H1 (cell line): ENCODE measurements at regions not wholly inside any gene's neighbourhood (a gene's known extent, or its start where the extent isn't known, plus 50 kb on each side); places are given as distances from the start of the nearest gene placed in this dataset.
A peak's percentile ranks its signal among the peaks of the same experiment; 100 is the strongest.

Source experiments
- CTCF ChIA-PET: fragments of 300-600 bp; sonication (Branson Sonifier 250); formaldehyde crosslinking; loops from one replicate; lab custom pipeline; 2021; ENCODE audit not compliant: partially characterized antibody; lab: Charles Lee
- POLR2A ChIA-PET: fragments of 300-600 bp; sonication (Branson Sonifier 250); formaldehyde crosslinking; loops from one replicate; lab custom pipeline; 2021; ENCODE audit warnings: inconsistent platforms; ENCODE audit not compliant: partially characterized antibody; lab: Charles Lee
- DNase-seq, 2 experiments: peaks; one replicate each; pipeline versions ENCODE4 v3.0.0 to v3.0.0-alpha.2; 2010 to 2022; ENCODE audit warnings: low spot score in 2 of 2, low read depth in 1 of 2, mixed read lengths in 1 of 2
- FAIRE-seq: peaks from 2 replicates; lab custom pipeline; 2011; peaks lifted over from hg19 to GRCh38; lab: Jason Lieb, UNC
- H2AFZ ChIP-seq: 2 replicates; pipeline ENCODE4 v1.8.1; 2012; ENCODE audit warnings: low read length, inconsistent platforms
- H2AK5ac ChIP-seq: 2 replicates; pipeline ENCODE4 v1.6.1; 2013; ENCODE audit warnings: low read depth, low read length
- H2BK120ac ChIP-seq: replicated peaks from 2 replicates; pipeline ENCODE3; 2013; ENCODE audit warnings: low read depth, low read length, inconsistent platforms
- H2BK12ac ChIP-seq: 2 replicates; pipeline ENCODE4 v1.6.1; 2013; ENCODE audit warnings: low read depth, low read length
- H2BK15ac ChIP-seq: 2 replicates; pipeline ENCODE4 v1.6.1; 2013; ENCODE audit warnings: low read length
- H2BK20ac ChIP-seq: 2 replicates; pipeline ENCODE4 v1.6.1; 2013; ENCODE audit warnings: low read length
- H2BK5ac ChIP-seq: 2 replicates; pipeline ENCODE4 v1.6.1; 2013; ENCODE audit warnings: low read depth, low read length
- H3K14ac ChIP-seq: 2 replicates; pipeline ENCODE4 v1.6.1; 2013; ENCODE audit warnings: inconsistent platforms; ENCODE audit not compliant: insufficient read length
- H3K18ac ChIP-seq: 2 replicates; pipeline ENCODE4 v1.6.1; 2013; ENCODE audit warnings: low read length; ENCODE audit errors: extremely low read depth
- H3K23ac ChIP-seq: 2 replicates; pipeline ENCODE4 v1.6.1; 2013; ENCODE audit warnings: inconsistent platforms; ENCODE audit not compliant: insufficient read length
- H3K23me2 ChIP-seq: 2 replicates; pipeline ENCODE4 v1.6.1; 2013; ENCODE audit warnings: low read depth, low read length
- H3K27ac ChIP-seq: 2 replicates; pipeline ENCODE4 v1.6.1; 2011; ENCODE audit warnings: low read depth, low read length, inconsistent platforms
- H3K27me3 ChIP-seq, 4 experiments: replicated peaks in 1 of 4; 1 replicate in 1 of 4; 2 replicates in 3 of 4; pipeline versions ENCODE4 v1.6.1 to v1.8.1; 2011 to 2013; ENCODE audit warnings: low read length in 3 of 4, mild to moderate bottlenecking in 3 of 4, inconsistent platforms in 2 of 4, mixed read lengths in 2 of 4, moderate library complexity in 1 of 4; ENCODE audit not compliant: control insufficient read depth in 3 of 4, insufficient read depth in 3 of 4; ENCODE audit errors: extremely low read depth in 1 of 4
- H3K36me3 ChIP-seq, 4 experiments: 2 replicates each; pipeline versions ENCODE4 v1.6.1 to v1.8.1; 2011 to 2013; ENCODE audit warnings: mild to moderate bottlenecking in 4 of 4, low read length in 3 of 4, moderate library complexity in 2 of 4, control low read depth in 1 of 4, inconsistent platforms in 1 of 4; ENCODE audit not compliant: insufficient read depth in 4 of 4, control insufficient read depth in 2 of 4
- H3K4ac ChIP-seq: replicated peaks from 2 replicates; pipeline ENCODE3; 2013; ENCODE audit warnings: low read length, low read depth, mixed read lengths, inconsistent platforms; ENCODE audit not compliant: insufficient read length
- H3K4me1 ChIP-seq, 4 experiments: replicated peaks in 1 of 4; 1 replicate in 1 of 4; 2 replicates in 3 of 4; pipeline versions ENCODE4 v1.6.1 to v1.8.1; 2011 to 2013; ENCODE audit warnings: low read length in 3 of 4, inconsistent platforms in 2 of 4, mixed read lengths in 1 of 4; ENCODE audit not compliant: insufficient read depth in 4 of 4, control insufficient read depth in 3 of 4
- H3K4me2 ChIP-seq, 2 experiments: 2 replicates each; pipeline versions ENCODE4 v1.6.1 to v1.8.1; 2011 to 2013; ENCODE audit warnings: low read depth in 2 of 2, low read length in 2 of 2, control low read depth in 1 of 2, inconsistent platforms in 1 of 2, mild to moderate bottlenecking in 1 of 2; ENCODE audit not compliant: insufficient read depth in 1 of 2
- H3K4me3 ChIP-seq, 4 experiments: fragments of 200-600, 300-600 bp in 1 of 4; sonication (generic), shearing (Covaris generic), sonication (Bioruptor Twin) in 1 of 4; 2 replicates each; pipeline versions ENCODE4 v1.5.1 to v1.8.1; 2011 to 2016; ENCODE audit warnings: low read length in 4 of 4, low read depth in 3 of 4, control low read depth in 2 of 4, inconsistent platforms in 2 of 4, mild to moderate bottlenecking in 2 of 4, mixed read lengths in 1 of 4, moderate library complexity in 1 of 4; ENCODE audit not compliant: insufficient read depth in 2 of 4; ENCODE audit errors: extremely low read depth in 1 of 4
- H3K56ac ChIP-seq: replicated peaks from 2 replicates; pipeline ENCODE3; 2013; ENCODE audit warnings: low read depth, mild to moderate bottlenecking, mixed read lengths, low read length, inconsistent platforms; ENCODE audit not compliant: insufficient read length
- H3K79me1 ChIP-seq: 2 replicates; pipeline ENCODE4 v1.6.1; 2013; ENCODE audit warnings: low read depth, low read length, control low read depth
- H3K79me2 ChIP-seq, 2 experiments: 2 replicates each; pipeline versions ENCODE4 v1.6.1 to v1.8.1; 2012 to 2013; ENCODE audit warnings: low read length in 2 of 2, mild to moderate bottlenecking in 2 of 2, inconsistent platforms in 1 of 2; ENCODE audit not compliant: insufficient read depth in 2 of 2, control insufficient read depth in 1 of 2
- H3K9ac ChIP-seq, 4 experiments: replicated peaks in 1 of 4; 1 replicate in 1 of 4; 2 replicates in 3 of 4; pipeline versions ENCODE4 v1.6.1 to v1.8.1; 2011 to 2013; ENCODE audit warnings: low read depth in 3 of 4, low read length in 3 of 4, control low read depth in 2 of 4, mild to moderate bottlenecking in 2 of 4, moderate library complexity in 2 of 4, inconsistent platforms in 1 of 4; ENCODE audit errors: extremely low read depth in 1 of 4
- H3K9me3 ChIP-seq, 2 experiments: 2 replicates each; pipeline versions ENCODE4 v1.6.1 to v1.8.1; 2012 to 2013; ENCODE audit warnings: mild to moderate bottlenecking in 2 of 2, moderate library complexity in 2 of 2, control low read depth in 1 of 2, inconsistent platforms in 1 of 2, low read depth in 1 of 2, low read length in 1 of 2, mixed read lengths in 1 of 2; ENCODE audit not compliant: insufficient read depth in 2 of 2
- H4K20me1 ChIP-seq, 2 experiments: replicated peaks in 1 of 2; 2 replicates each; pipeline versions ENCODE3 to v1.8.1; 2011 to 2013; ENCODE audit warnings: inconsistent platforms in 2 of 2, low read length in 2 of 2, mild to moderate bottlenecking in 1 of 2; ENCODE audit not compliant: insufficient read depth in 2 of 2, control insufficient read depth in 1 of 2
- H4K5ac ChIP-seq: 2 replicates; pipeline ENCODE4 v1.6.1; 2013; ENCODE audit warnings: low read length, low read depth, mixed read lengths, inconsistent platforms; ENCODE audit not compliant: insufficient read length
- H4K8ac ChIP-seq: 2 replicates; pipeline ENCODE4 v1.8.0; 2013; ENCODE audit warnings: mild to moderate bottlenecking, moderate library complexity, low read length, inconsistent platforms; ENCODE audit not compliant: insufficient read depth; ENCODE audit errors: extremely low read depth
- H4K91ac ChIP-seq: replicated peaks from 2 replicates; pipeline ENCODE3; 2013; ENCODE audit warnings: low read length, mixed read lengths, inconsistent platforms; ENCODE audit not compliant: insufficient read length
- E2F6 ChIP-seq: IDR thresholded peaks from 2 replicates; pipeline ENCODE4 v1.6.1; 2012; ENCODE audit warnings: inconsistent platforms
- GABPA ChIP-seq: IDR thresholded peaks from 2 replicates; pipeline ENCODE4 v1.6.1; 2011; ENCODE audit warnings: mild to moderate bottlenecking, low read length, moderate library complexity, borderline replicate concordance; ENCODE audit not compliant: insufficient read depth
- SP2 ChIP-seq: IDR thresholded peaks from 2 replicates; pipeline ENCODE4 v1.6.1; 2012; ENCODE audit warnings: mild to moderate bottlenecking, low read length, inconsistent platforms
- TBP ChIP-seq: IDR thresholded peaks from 2 replicates; pipeline ENCODE4 v1.6.1; 2011; ENCODE audit warnings: low read depth, low read length, improper control_type of control experiment
- WGBS, 2 experiments: shearing (Covaris generic) in 1 of 2; methylation state at CpG; one replicate each; pipeline versions ENCODE4 v1.1.6 to v1.1.7; 2013 to 2015; ENCODE audit warnings: low lambda C conversion rate in 2 of 2, mixed read lengths in 2 of 2, inconsistent platforms in 1 of 2, low coverage in 1 of 2, missing lambda C conversion rate in 1 of 2; ENCODE audit not compliant: insufficient replicate concordance in 2 of 2, insufficient coverage in 1 of 2, insufficient read length in 1 of 2; ENCODE audit errors: extremely low coverage in 1 of 2, missing lambda C conversion rate in 1 of 2; 5-methylcytosine and 5-hydroxymethylcytosine counted together

GRCh38 chr3:140758791-140759444, 81.1 kb downstream of the TRIM42 start:
- Histone ChIP-seq H2BK20ac (no peak overlapping the region), H2BK15ac (0 out of 2 replicates have a peak overlapping the region, but pooled peaks have one; percentile 31), H3K36me3 (no peaks in the 10 kb centered on the region), H2AK5ac (no peak overlapping the region), H3K4ac (no peak overlapping the region), H4K91ac (no peak overlapping the region), H3K14ac (no peak overlapping the region), H2AFZ (no peak overlapping the region), H4K5ac (no peak overlapping the region), H3K18ac (no peak overlapping the region), H3K56ac (no peak overlapping the region), H2BK120ac (no peak overlapping the region), H3K9ac (no peak overlapping the region), H3K4me2 (no peak overlapping the region), H3K23me2 (no peaks in the 10 kb centered on the region), H3K4me3 (no peak overlapping the region), H3K9me3 (no peaks in the 10 kb centered on the region), H3K23ac (no peak overlapping the region), H3K79me1 (no peaks in the 10 kb centered on the region), H3K27ac (no peak overlapping the region), H2BK12ac (no peak overlapping the region), H4K8ac (no peak overlapping the region), H2BK5ac (no peak overlapping the region), H3K4me1 (peaks cover 0 to 2% (median 0%) of the 10 kb centered on the region in 4 experiments; a peak in 2 of 7 replicates), H3K27me3 (no peaks in the 10 kb centered on the region)
- 82% methylated on average over 7 of the region's 7 CpGs; no CpG with 5 or more reads in 1 of the 2 experiments for WGBS, 2 experiments
- POLR2A ChIA-PET, result interaction anchor here (0.6 kb wide), 1 partner anchor 1018 kb away, joined by 4 read pairs; no protein-coding TSS in a partner anchor
- FAIRE-seq (no peak), DNase-seq (no peak)
- CTCF ChIA-PET, result interaction anchor here (1.5 kb wide), 1 partner anchor 9 kb away, joined by 3 read pairs; no protein-coding TSS in a partner anchor
- TF ChIP-seq TBP, result no peak
- TF ChIP-seq SP2, result no peak
- TF ChIP-seq GABPA, result no peak
- TF ChIP-seq E2F6, result no peak
- TF ChIP-seq, all 59 proteins: peak for 0
- H3K79me2 ChIP-seq, result no peaks in the 10 kb centered on the region
- H4K20me1 ChIP-seq, result no peaks in the 10 kb centered on the region
